ENCODE measurements at regions not wholly inside any gene's neighbourhood (a gene's known extent, or its start where the extent isn't known, plus 50 kb on each side); places are given as distances from the start of the nearest gene placed in this dataset.

GRCh38 chr5:155953335-155953734 lies 373.6 kb upstream of the SGCD start (continued):
- TF ChIP-seq SP4 (IDR thresholded peaks at IDR 0.05; ENCODE audit: low read length): no peak
- no peak for TF ChIP-seq HDAC2 (IDR thresholded peaks at IDR 0.05; ENCODE audit: borderline replicate concordance in 1 of 2, low read depth in 2 of 2, low read length in 2 of 2)
- no peak for TF ChIP-seq TCF12 (IDR thresholded peaks at IDR 0.05; ENCODE audit: low read depth, low read length)
- TF ChIP-seq RAD21 (IDR thresholded peaks at IDR 0.05 in 1 of 2, conservative IDR thresholded peaks at IDR 0.05 in 1 of 2; ENCODE audit: low read depth in 2 of 2, low read length in 2 of 2): no peak
- no peak for TF ChIP-seq MAFK (IDR thresholded peaks at IDR 0.05; ENCODE audit: low read depth, low read length)

Data from H1 (cell line).